ENCODE measurements at regions not wholly inside any gene's neighbourhood (a gene's known extent, or its start where the extent isn't known, plus 50 kb on each side); places are given as distances from the start of the nearest gene placed in this dataset.

DNA sequence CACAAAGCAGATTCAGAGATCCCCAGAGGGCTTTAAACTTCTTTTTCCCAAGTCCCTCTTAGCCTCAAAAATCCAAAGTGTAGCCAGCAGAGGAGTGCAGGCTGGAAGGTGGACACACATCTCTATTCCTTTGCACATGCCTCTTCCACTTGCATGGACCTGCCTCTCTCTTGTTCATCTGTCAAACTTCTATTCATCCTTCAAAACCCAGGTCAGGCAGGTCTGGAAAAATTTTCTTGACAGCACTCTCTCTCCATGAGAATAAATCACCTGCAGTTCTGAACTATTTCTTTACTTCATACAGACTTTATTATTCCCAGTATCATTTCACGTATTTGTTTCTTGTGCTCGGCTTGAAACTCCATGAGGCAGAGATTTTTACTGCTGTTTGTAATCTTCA, 127.5 kb downstream of the SS18 start:
- DNase-seq (ENCODE audit: low read depth), result no peak

DNA sequence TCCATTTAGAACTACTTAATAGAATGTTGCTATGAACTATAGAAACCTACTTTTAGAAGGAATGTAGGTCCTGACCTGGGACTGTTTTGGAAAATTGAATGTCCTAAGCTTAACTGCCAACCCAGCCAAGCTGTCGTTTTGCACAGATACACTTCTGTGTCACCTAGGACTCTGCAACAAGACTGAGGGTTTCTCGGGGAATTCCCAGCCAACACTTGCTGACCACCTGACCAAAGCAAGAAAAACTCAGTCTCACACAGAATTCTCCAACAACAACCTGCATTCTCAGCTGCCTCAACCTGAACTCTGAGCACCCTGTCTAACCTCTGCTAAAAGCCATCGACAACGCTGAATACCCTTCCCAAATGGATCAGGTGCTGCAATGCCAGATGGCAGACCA, 128.2 kb downstream of the SS18 start:
- DNase-seq (ENCODE audit: low read depth), result no peak

- DNase-seq (ENCODE audit: low read depth), result no peak
Measured at GRCh38 chr18:25957017-25957416, 133.4 kb downstream of the SS18 start.

DNA sequence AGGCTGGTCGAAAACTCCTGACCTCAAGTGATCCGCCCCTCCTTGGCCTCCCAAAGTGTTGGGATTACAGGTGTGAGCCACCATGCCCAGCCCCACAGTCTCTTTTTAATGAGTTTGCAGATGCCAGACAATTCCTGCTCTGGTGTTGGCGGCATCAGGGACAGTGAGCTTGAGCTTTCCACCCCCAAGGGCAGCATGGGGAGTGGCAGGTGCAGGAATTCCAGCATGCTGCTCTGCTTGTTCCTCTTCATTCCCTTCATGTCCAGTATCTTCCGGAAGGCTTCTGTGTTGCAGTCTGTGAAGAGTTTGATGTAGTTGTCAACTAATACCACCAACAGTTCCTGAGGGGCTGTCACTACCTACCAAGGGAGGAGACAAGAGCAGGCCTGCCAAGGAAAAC, 137.3 kb downstream of the SS18 start:
- DNase-seq (ENCODE audit: low read depth), result no peak

- no peak for DNase-seq (ENCODE audit: low read depth)
Measured at GRCh38 chr18:25950321-25950720, 140.1 kb downstream of the SS18 start.

GRCh38 chr18:25946540-25946939, 143.9 kb downstream of the SS18 start:
- no peak for DNase-seq (ENCODE audit: low read depth)

- DNase-seq (ENCODE audit: low read depth), result no peak
Measured at GRCh38 chr18:25935356-25935755, 155.1 kb downstream of the SS18 start.

DNA sequence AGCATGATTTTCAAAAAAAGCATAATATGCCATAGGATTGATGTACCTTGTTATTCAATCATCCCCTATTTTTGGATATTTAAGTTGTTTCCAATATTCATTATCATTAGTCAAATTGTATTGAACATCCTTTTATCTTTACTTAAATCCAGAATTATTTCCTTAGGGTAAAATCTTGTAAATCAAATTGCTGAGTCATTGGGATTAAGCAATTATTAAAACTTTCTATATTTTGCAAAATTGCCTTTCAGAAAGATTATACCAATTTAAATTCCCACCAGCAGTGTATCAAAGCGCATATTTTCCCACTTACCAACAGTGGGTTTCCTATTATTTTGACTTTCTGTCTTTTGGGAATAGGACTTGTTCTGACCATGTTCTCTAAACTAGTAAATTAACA, 159.3 kb downstream of the SS18 start:
- DNase-seq (ENCODE audit: low read depth), result no peak

DNA sequence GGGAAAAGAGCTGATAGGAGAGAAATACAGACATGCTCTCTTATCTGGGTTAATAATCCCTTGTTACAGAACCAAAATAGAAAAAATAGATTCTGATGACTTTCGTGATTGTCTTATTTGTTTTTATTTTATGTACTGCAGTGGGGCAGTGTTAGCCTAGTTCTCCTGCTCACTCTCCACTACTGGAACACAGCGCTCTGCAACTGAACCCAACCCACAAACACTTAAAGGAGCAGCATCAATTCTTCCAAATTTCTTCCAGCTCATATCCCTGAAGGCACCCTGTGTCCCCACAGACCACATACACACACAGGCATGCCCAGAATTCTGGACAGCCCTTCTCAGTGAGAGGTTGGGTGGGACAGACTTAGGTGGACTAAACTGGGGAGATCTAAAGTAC, 160.6 kb downstream of the SS18 start:
- no peak for DNase-seq (ENCODE audit: low read depth)

DNA sequence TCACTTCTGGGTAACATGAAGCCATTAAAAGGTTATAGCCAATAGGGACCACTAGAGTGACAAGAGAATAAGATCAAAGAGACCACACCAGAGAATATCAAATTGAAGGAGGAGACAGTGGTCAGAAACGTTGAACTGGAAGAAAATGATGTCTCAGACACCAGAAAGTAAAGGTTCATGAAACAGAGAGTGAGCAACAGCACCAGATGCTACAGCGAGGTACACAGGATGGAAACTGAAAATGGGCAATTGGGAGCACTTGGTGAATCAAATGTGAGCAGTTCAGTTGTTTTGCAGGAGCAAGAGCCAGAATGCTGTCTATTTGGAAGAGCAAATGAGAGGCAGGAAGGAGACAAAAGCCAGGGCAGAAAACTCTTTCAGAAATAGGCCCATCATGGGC, 162.6 kb downstream of the SS18 start:
- no peak for DNase-seq (ENCODE audit: low read depth)

GRCh38 chr18:25923193-25923592, 167.2 kb downstream of the SS18 start:
- DNase-seq (ENCODE audit: low read depth), result no peak

DNA sequence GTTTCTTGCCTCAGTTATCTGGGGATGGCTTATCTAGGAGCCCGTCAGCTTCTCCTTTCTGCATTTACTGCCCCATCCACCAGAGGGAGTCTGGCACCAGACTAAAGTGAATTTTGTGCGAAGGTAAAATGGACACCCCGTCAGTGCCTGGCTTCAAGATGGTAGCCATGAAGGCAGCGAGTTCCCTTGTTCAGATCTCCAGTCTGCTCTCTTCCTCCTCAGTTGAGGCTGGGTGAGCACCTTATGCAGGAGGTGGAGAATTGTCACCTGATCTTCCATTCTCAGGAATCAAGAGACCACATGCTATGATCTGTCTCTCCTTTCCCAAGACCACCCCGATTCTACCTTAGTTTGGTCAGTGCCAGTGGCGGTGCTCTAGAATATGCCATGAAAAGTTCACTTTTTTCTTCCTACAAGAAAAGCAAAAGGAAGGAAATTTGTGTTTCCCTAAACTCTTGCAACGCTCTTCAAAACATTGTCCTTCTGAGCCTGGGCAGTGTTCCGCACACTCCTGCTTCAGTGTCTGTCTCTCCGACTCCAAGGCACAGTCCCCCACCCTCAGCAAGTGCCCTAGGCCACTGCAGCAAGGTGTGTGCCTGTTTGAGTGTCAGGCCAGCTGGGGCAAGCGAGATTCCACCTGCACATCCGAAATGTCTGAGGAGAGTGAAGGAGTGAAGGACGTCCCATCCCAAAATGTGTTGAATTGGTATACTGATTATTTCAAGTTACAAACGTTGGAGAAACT, 168.6 kb downstream of the SS18 start:
- peak; percentile 1 for DNase-seq (ENCODE audit: low read depth)

DNA sequence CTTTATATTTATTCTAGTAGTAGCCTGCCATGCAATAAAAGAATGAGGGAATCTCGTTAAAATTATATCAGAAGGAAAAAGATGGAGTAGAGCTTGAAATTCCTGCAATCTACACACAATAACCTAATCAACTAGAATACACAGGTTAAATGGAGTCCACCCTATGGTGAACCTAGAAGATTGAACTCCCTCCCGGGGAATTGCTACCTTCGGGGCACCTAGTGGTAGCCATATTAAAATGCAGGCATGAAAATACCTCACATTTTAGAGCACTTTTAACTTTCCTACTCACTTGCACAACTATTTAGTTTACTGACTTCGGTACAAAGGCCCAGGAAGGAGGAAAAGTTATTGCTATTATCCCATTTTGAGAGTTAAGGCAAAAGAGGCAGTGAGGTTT, 174.5 kb downstream of the SS18 start:
- no peak for DNase-seq (ENCODE audit: low read depth)

DNA sequence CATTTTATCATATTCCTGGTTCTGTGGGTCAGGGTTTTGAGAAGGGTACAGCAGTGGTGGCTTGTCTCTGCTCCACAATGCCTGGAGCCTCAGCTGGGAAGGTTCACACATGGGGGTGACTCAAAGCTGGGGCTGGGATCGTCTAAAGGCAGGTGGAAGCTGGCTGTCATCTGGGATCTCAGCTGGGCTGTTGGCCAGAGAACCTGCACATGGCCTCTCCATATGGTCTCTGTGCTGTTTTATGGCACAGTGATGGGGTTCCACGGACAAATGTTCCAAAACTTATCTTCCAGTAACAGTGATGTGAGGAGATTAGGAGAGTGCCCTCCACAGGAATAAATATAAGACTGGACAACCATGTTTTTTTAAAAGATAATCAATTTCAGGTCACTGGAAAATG, 191.4 kb downstream of the SS18 start:
- no peak for DNase-seq (ENCODE audit: low read depth)

GRCh38 chr18:25896956-25897355, 193.5 kb downstream of the SS18 start:
- no peak for DNase-seq (ENCODE audit: low read depth)

- no peak for DNase-seq (ENCODE audit: low read depth)
Measured at GRCh38 chr18:25896178-25896780, 194.1 kb downstream of the SS18 start.

DNA sequence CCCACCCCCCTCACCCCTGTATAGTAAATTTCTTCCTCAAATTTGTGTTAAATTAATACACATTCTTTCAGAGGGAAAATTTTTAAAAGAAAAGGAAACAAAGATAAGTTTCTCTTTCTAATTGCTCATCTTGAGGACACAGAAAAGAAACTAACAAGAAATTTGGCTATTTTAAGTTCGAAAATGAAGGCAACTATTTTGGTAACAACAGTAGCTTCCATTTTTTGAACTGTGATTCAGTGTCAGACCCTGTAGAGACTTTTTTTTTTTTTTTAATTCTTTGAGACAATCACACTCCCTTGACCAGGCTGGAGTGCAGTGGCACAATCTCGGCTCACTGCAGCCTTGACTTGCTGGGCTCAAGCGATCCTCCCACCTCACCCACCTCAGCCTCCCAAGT, 194.9 kb downstream of the SS18 start:
- DNase-seq (ENCODE audit: low read depth), result no peak

GRCh38 chr18:25886283-25886682, 204.1 kb downstream of the SS18 start:
- no peak for DNase-seq (ENCODE audit: low read depth)

- DNase-seq (ENCODE audit: low read depth), result no peak
Measured at GRCh38 chr18:25883091-25883490, 207.3 kb downstream of the SS18 start.

- DNase-seq (ENCODE audit: low read depth), result no peak
Measured at GRCh38 chr18:25881149-25881548, 209.3 kb downstream of the SS18 start.

- no peak for DNase-seq (ENCODE audit: low read depth)
Measured at GRCh38 chr18:25880441-25880840, 210.0 kb downstream of the SS18 start.

DNA sequence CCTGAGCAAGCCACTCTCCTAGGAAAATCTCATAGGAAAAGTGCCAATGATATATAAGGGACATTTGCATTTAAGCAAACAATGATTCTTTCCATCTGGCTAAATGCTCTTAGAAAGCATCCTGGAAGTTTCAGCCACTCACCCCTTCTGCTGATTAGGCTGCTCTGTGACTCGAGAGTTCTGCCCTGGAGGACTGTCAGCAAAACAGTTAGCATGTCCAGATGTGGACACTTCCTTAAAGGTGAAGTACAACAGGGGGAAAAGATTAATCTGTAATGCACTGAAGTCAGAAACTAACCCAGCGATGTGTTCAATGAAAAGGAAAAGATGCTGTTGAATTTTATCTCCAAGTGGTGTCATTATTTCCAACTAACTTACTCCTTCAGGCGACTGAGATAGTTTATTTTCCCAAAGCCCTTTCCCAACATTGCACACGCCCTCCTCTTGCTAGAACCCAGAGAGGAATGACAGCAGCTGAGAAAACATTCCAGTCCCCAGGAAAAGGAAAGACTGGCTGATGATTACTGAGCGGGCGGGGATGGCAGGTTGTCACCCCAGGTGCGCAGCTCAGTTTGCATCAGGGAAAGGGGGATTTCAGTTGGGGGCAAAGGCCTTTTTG, 214.0 kb downstream of the SS18 start:
- no peak for DNase-seq (ENCODE audit: low read depth)

- DNase-seq (ENCODE audit: low read depth), result no peak
Measured at GRCh38 chr18:25875551-25876240, 214.7 kb downstream of the SS18 start.
